GM21576 (cell line): ENCODE measurements at regions not wholly inside any gene's neighbourhood (a gene's known extent, or its start where the extent isn't known, plus 50 kb on each side); places are given as distances from the start of the nearest gene placed in this dataset.

ENCODE experiments used
- ATAC-seq: cut with Tn5 transposase; IDR thresholded peaks from one replicate; pipeline ENCODE4 v1.9.1; 2021; ENCODE audit warnings: mild to moderate bottlenecking, moderate library complexity; ENCODE audit not compliant: unreplicated experiment

- no peak for ATAC-seq
These were observed 1167.5 kb upstream of the ACVR2A start for GRCh38 chr2:146677280-146677679.

GRCh38 chr2:146669735-146670134 lies 1175.1 kb upstream of the ACVR2A start:
- ATAC-seq = no peak

DNA sequence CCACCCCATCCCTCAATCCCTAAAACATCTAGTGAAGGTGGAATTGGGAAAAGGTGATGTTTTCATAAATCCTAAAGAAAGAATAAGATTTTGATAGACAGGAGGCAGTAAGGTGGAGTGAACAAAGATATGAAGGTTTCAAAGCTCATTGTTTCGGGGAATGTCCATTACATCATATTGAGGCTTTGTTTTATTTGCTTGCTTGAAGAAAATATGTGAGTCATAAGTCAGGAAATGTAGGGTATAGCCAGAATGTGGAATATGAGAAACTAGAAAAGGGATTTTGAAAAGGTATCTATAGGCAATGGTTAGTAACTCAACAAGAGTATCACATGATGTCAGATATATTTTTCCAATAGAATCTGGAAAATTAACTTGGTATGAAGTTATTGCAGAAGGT lies 1178.5 kb upstream of the ACVR2A start:
- no peak for ATAC-seq

DNA sequence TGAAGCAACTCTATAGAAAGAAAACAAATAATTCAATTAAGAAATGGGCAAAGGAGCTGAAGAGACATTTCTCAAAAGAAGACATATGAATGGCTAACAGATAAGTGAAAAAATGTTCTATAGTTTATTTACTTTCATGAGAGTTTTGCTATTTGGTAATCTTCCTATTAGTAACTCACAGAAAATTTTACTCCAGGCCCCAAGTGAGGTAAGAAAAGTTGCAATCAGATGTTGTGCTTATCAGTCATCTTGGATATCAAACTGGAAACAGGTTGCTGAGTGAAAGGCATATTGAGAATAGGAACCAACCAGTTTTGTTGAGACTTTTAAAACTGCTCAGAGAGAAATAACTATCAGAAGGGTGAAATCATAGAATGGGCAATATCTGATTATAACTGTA lies 1179.0 kb upstream of the ACVR2A start:
- ATAC-seq = no peak

- ATAC-seq = no peak
These were observed 1183.2 kb upstream of the ACVR2A start for GRCh38 chr2:146661473-146662096.

DNA sequence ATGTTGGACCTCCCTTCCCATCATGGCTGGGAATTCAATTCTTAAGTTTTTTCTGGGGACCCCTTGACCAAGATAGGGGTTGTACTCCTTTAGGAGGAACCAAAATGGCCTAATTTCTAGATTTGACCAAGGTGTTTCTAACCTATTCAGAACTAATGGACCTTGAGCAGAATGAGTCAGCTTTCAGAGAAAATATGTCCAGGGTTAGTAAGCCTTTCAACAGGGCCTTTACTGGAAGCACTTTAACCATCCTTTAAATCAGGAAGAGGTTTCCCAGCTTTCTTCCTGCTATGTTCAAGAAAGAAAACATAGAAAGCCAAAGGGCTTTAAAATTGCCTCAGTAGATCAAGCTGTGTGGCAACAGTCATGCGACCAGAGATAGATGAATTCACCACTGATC lies 1184.9 kb upstream of the ACVR2A start:
- ATAC-seq = no peak

GRCh38 chr2:146652311-146652710 lies 1192.5 kb upstream of the ACVR2A start:
- no peak for ATAC-seq

DNA sequence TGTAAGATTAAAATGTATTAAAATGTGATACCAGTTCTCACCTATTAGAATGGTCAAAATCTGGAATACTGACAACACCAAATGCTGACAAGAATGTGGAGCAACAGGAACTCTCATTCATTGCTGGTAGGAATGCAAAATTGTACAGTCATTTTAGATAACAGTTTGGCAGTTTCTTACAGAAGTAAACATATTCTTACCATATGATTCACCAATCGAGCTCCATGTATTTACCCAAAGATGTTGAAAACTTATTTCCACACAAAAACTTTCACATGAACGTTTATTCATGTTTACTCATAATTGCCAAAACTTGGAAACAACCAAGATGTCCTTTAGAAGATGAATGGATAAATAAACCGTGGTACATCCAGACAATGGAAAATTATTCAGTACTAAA lies 1193.5 kb upstream of the ACVR2A start:
- no peak for ATAC-seq

DNA sequence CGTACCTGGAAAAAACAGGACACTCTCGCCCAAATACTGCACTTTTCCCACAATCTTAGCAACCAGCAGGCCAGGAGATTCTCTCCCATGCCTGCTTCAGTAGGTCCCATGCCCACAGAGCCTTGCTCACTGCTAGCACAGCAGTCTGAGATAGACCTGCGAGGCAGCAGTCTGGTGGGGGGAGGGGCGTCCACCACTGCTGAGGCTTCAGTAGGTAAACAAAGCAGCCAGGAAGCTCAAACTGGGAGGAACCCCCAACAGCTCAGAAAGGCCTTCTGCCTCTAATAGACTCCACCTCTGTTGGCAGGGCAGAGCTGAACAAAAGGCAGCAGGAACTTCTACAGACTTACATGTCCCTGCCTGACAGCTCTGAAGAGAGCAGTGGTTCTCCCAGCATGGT lies 1202.8 kb upstream of the ACVR2A start:
- no peak for ATAC-seq

DNA sequence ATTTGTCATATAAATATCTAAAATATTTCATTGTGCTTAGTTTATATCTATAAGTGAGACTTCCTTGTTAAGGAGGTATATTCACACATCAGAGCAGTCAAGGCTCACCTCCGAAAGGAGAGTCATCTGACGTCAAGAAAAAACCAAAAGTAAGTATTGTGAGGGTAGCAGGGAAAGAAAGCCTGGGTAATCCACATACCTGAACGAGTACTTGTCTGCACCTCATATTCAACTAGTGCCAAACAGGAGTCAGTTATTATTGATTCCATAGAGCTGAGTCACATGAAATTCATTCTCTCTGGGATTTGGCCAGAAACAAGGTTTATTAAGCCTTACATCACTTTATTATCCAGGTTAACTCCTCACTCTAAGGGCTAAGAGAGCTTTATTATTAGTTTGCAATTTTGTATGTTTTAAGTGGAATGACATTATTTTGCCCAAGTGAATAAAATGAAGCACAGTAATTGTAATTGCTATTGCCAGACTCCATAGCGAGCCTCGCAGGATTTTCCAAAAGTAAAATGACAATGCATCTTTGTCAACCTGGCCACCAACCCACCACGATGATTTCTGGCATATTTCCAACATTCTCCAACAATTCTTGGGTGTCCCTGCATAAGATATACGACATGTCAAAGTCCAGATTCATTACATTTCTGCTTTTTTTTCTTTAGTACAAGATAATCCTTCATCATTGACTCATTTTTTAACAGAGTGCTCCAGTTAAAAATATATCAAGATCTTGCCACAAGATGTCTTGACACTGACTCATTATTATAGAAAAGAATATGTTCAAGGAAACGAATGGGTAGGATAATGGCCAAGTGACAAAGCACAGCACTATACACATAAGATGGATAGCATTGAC lies 1210.4 kb upstream of the ACVR2A start:
- no peak for ATAC-seq

- no peak for ATAC-seq
These were observed 1211.7 kb upstream of the ACVR2A start for GRCh38 chr2:146633159-146633558.

GRCh38 chr2:146632707-146633106 lies 1212.1 kb upstream of the ACVR2A start:
- no peak for ATAC-seq

DNA sequence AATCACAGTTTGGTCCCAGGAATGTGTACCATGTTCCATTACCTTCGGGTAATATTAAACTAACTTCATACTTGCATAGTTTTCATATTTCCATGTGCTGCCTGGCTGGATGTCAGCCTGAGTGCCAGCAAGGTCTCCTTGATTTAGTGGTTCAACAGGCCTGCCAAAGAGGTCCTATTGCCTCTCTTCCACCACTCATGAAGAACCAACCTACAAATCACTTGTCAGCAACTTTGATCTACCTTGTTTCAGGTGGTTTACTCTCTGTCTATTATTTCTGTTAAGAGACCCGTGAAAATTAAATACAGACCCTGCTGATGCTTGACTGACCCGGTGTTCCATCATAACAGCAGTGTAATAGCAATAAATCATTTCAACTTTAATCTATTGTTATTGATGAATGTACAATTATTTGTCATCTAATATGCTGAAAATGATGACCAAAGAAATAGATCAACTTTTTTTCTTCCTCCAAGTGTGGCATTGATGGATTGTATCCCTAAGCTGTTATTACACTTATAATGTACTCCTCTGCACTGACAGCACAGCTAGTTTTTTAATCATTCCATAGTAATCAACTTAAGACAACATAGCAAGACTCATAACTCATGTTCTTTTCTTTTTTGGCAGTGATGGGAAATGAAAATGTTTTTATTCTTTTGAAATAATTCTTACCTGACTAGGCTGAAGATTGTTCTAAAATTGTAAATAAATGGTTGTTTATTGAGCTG lies 1220.2 kb upstream of the ACVR2A start:
- ATAC-seq = no peak

DNA sequence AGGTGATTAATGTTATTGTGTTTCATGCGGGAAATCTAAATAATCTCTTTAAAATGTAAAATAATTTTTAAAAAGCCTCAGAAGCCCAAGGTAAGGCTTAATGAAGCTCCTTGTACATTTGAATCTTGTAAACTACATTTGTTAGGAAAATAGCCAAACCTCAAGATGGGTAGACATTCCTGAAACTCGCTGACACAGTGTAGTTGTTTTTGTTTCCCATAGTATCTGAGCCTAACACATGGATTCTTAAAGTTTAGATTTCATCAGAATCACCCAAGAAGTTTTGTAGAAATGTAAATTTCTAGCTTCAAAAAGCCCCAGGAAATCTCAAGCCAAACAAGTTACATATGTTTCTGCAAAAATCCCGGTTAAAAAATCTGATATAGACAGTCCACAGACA lies 1221.1 kb upstream of the ACVR2A start:
- ATAC-seq = no peak

DNA sequence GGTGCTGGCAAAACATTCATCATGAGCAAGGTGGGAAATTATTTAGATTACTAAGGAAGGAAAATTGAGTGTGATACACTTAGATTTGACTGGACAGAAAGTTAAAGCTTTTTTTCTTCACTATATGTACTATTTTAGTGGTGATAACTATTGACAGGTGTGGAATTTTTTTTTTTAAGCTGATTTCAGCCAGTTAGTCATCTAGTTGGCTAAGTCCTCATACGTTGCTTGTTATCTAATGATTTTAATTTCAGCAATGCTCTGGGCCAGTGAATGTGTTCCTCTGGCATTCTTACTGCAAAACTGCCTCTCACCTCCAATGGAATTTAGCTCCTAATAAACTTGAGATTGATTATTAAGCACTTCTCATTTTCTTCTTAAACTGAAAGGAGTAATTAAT lies 1223.2 kb upstream of the ACVR2A start:
- no peak for ATAC-seq

DNA sequence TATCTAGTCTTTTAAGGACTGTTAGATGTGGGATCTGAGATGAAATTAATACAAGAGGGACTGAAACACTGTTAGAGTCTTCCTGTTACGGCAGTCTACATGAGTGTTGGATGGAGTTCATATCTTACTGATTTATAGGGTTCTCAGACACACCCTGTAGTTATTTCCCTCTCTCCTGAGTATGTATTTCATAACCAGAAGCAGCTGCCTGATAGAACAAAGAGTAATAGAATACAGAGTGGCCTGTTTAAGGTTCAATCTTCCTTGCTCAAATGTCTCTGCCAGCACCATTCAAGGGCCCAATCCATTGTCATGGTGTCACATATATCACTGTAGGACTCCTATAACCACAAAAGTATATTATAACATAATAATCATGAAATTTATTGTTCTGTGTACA lies 1229.1 kb upstream of the ACVR2A start:
- ATAC-seq = no peak

DNA sequence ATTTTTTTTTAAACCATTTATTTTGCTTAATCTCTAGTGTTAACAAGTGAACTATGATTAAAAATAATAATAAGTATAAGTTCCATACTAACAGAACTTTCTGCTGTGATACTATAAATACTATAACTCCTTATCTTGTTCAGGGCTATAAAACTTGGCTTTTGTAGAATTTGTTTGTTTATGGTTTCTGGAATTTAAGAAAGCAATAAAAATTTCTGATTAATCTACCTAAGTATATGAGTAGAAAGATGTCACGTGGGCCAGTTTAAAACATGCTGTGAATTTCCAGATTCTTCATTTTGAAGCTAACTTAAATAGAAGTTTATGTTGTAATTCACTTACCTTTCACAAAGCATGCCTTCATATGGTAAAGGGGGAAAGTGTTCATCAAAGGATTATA lies 1236.3 kb upstream of the ACVR2A start:
- no peak for ATAC-seq

- no peak for ATAC-seq
These were observed 1240.3 kb upstream of the ACVR2A start for GRCh38 chr2:146604521-146604920.

DNA sequence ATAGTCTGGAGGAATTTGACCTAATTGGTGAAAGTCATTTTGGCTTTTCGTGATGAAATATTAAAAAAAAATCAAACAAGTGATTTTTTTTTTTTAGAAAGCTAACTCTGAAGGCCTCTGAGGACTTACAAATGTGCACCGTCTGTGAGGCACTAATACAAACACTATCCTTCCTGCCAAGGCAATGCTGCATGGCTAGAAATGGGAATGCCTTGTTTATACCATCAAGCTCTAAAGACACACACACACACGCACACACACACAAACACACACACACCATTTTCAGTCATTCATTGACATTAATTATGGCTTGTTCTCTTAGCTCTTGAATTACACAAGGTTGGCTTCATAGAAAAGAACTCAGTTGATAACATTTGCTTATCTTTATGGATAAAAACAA lies 1242.0 kb upstream of the ACVR2A start:
- ATAC-seq = no peak

DNA sequence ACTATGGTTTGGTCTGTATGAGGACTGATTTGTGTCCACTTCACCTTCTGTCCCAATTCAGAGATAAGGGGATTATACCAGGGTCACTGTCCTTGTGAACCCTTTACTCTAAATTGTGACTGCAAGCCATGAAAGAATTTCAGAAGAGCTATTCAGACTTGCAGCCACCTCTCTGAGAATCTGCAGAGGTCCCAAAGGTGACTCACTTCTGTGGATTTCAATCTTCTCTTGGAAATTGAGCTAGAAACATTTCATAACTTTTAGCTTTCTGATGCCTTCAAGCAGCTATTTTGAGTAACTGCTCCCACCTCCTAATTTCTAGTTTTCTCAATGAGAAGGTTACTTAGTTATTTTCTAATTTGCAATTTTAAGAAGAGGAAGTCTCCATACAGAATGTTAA lies 1242.4 kb upstream of the ACVR2A start:
- no peak for ATAC-seq

DNA sequence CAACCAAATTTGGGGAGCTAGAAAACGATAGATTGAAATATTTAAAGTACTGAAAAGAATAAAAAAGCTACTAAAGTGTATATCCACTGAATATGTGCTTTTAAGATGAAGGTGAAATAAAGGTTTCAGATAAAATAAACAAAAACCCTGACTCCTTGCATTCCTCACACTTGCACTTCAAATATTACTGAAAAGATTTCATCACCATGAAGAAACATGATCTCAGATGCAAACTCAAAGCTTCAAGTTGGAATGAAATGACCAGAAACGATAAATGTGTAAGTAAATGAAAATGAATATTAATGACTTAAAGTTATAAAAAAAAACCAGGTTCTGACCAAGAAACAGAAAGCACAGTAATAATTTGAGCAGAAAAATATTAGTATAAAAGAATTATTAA lies 1246.0 kb upstream of the ACVR2A start:
- ATAC-seq = no peak

DNA sequence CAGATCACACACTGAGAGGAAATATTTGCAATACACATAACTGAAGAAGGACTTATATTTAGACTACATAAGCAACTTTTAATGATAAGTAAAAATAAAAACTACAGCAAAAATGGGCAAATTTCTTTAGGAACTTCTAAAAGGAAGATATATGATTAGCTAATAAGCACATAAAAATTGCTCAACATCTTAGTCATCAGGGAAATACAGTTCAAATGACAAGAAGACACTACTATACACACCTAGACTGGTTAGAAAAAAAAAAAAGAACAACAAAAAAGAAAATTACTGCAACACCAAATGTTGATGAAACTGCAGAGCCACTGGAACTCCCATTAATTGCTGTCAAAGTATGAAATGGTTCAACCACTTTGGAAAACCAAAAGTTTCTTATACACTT lies 1247.5 kb upstream of the ACVR2A start:
- no peak for ATAC-seq
